Esophagus squamous epithelium (tissue), 4 donors: ENCODE measurements at regions not wholly inside any gene's neighbourhood (a gene's known extent, or its start where the extent isn't known, plus 50 kb on each side); places are given as distances from the start of the nearest gene placed in this dataset.

ENCODE experiments used
- CTCF ChIP-seq, 6 experiments: fragments of 450-650 bp in 4 of 6; fragments of 200-600 bp in 2 of 6; sonication (generic) in 2 of 6; IDR thresholded peaks; one replicate each; pipeline ENCODE4 v1.5.1; 2016 to 2019; ENCODE audit warnings: antibody characterized with exemption in 6 of 6, mild to moderate bottlenecking in 4 of 6, moderate library complexity in 4 of 6
- POLR2A ChIP-seq, 4 donors: fragments of 450-650 bp; IDR thresholded peaks; one replicate each; pipeline ENCODE4 v1.6.1; 2017; ENCODE audit warnings: antibody characterized with exemption in 4 of 4, mild to moderate bottlenecking in 4 of 4, moderate library complexity in 3 of 4

DNA sequence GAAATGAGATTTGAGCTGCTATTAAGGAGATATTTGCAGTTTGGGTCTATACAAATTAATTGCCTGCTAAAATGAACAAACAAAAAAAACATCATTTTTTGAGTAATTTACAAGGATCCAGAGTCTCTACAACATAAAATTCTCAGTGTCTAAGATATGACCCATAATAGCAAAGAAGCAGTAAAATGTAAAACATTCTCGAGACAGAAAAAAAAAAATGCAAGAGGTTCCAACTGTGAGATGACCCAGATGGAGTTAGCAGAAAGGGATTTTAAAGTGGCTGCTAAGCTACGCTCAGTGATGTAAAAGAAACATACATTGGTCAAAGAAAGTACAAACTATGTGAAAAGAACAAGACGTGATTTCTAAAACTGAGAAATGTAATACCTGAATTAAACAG is 471.0 kb downstream of the SH2D4B start:
- TF ChIP-seq CTCF (IDR thresholded peaks at IDR 0.05), result no peak
- TF ChIP-seq POLR2A (IDR thresholded peaks at IDR 0.05), result no peak
